GM12878 (cell line): ENCODE measurements at regions not wholly inside any gene's neighbourhood (a gene's known extent, or its start where the extent isn't known, plus 50 kb on each side); places are given as distances from the start of the nearest gene placed in this dataset.

Experiments
- ATAC-seq: fragments of 200-7000 bp; cut with Tn5 transposase; 3 replicates; pipeline ENCODE4 v1.9.1; 2020; ENCODE audit warnings: mild to moderate bottlenecking, moderate library complexity
- BruUV-seq: library from RNA; stranded (reverse); fragments of 400-500 nt; replicated peaks from 2 replicates; lab custom pipeline; 2021; lab: Mats Ljungman, UMichigan
- CTCF ChIA-PET: fragments of 300-600 bp; sonication (Branson Sonifier 250); formaldehyde crosslinking; extraction: SDS; loops from one replicate; lab custom pipeline; 2021; ENCODE audit warnings: inconsistent platforms; lab: Yijun Ruan, JAX
- POLR2A ChIA-PET: fragments of 350-600 bp; formaldehyde crosslinking; extraction: SDS; loops from one replicate; lab custom pipeline; 2021; ENCODE audit warnings: inconsistent platforms; lab: Charles Lee
- RAD21 ChIA-PET: fragments of 300-600 bp; sonication (Branson Sonifier 250); formaldehyde crosslinking; loops from one replicate; lab custom pipeline; 2023; ENCODE audit warnings: antibody characterized with exemption; ENCODE audit not compliant: unreplicated experiment; lab: Charles Lee
- SMC1A ChIA-PET: fragments of 300-600 bp; sonication (Branson Sonifier 250); formaldehyde crosslinking; loops from one replicate; lab custom pipeline; 2023; ENCODE audit not compliant: unreplicated experiment, uncharacterized antibody; lab: Charles Lee
- DNase-seq: peaks from one replicate; pipeline ENCODE4 v3.0.0-alpha.2; 2011; ENCODE audit warnings: low read depth, low spot score
- FAIRE-seq: peaks from 3 replicates; lab custom pipeline; 2011; peaks lifted over from hg19 to GRCh38; lab: Jason Lieb, UNC
- H2AFZ ChIP-seq: 2 replicates; pipeline ENCODE4 v1.6.0; 2011; ENCODE audit warnings: low read depth, low read length, control low read depth; ENCODE audit not compliant: control insufficient read depth
- H3K27ac ChIP-seq: 2 replicates; pipeline ENCODE4 v1.5.1; 2011; ENCODE audit warnings: control low read depth; ENCODE audit not compliant: control insufficient read depth, insufficient read depth
- H3K27me3 ChIP-seq, 2 experiments: replicated peaks in 1 of 2; 2 replicates each; pipeline versions ENCODE4 v1.6.0 to v1.6.1; 2011; ENCODE audit warnings: low read length in 1 of 2; ENCODE audit not compliant: control insufficient read depth in 2 of 2, insufficient read depth in 2 of 2
- H3K36me3 ChIP-seq, 2 experiments: 2 replicates each; pipeline ENCODE4 v1.5.1; 2011; ENCODE audit warnings: low read length in 1 of 2; ENCODE audit not compliant: control insufficient read depth in 2 of 2, insufficient read depth in 2 of 2
- H3K4me1 ChIP-seq: 2 replicates; pipeline ENCODE4 v1.6.1; 2011; ENCODE audit warnings: mild to moderate bottlenecking, low read length, moderate library complexity, mixed read lengths; ENCODE audit not compliant: control insufficient read depth, insufficient read depth
- H3K4me2 ChIP-seq: 2 replicates; pipeline ENCODE4 v1.6.0; 2011; ENCODE audit warnings: control low read depth; ENCODE audit not compliant: control insufficient read depth, insufficient read depth
- H3K4me3 ChIP-seq: fragments of 200-600 bp; sonication (generic); 2 replicates; pipeline ENCODE4 v1.5.1; 2016
- H3K79me2 ChIP-seq: 2 replicates; pipeline ENCODE4 v1.6.0; 2011; ENCODE audit warnings: low read length; ENCODE audit not compliant: control insufficient read depth, insufficient read depth
- H3K9ac ChIP-seq: 2 replicates; pipeline ENCODE4 v1.8.0; 2011; ENCODE audit warnings: low read length, control low read depth, mixed read lengths; ENCODE audit not compliant: control insufficient read depth, insufficient read depth
- H3K9me3 ChIP-seq: replicated peaks from 3 replicates; pipeline ENCODE4 v1.5.1; 2011; ENCODE audit warnings: mild to moderate bottlenecking, low read length; ENCODE audit not compliant: control insufficient read depth, insufficient read depth
- H4K20me1 ChIP-seq: 2 replicates; pipeline ENCODE4 v1.6.0; 2011; ENCODE audit not compliant: control insufficient read depth, insufficient read depth
- BRCA1 ChIP-seq: IDR thresholded peaks from 2 replicates; pipeline ENCODE4 v1.6.1; 2011; ENCODE audit warnings: low read depth, low read length, improper control_type of control experiment
- EZH2 ChIP-seq: IDR thresholded peaks from 2 replicates; pipeline ENCODE4 v1.6.1; 2012; ENCODE audit warnings: low read depth, mild to moderate bottlenecking, control low read depth, inconsistent platforms, low read length, borderline replicate concordance; ENCODE audit not compliant: control insufficient read depth
- FOS ChIP-seq: IDR thresholded peaks from 3 replicates; pipeline ENCODE4 v1.6.1; 2011; ENCODE audit warnings: borderline replicate concordance; ENCODE audit not compliant: insufficient read length; ENCODE audit errors: extremely low read depth
- MTA2 ChIP-seq: fragments of 450-650 bp; IDR thresholded peaks from 2 replicates; pipeline ENCODE4 v1.6.1; 2016; ENCODE audit warnings: low read depth, mild to moderate bottlenecking, moderate library complexity
- NFYB ChIP-seq: IDR thresholded peaks from 2 replicates; pipeline ENCODE4 v1.6.1; 2011; ENCODE audit warnings: low read depth, mild to moderate bottlenecking, low read length, improper control_type of control experiment, moderate library complexity; ENCODE audit not compliant: insufficient read depth
- RAD21 ChIP-seq: IDR thresholded peaks from 2 replicates; pipeline ENCODE4 v1.6.1; 2011; ENCODE audit warnings: mild to moderate bottlenecking, low read depth, low read length, moderate library complexity; ENCODE audit not compliant: insufficient read depth
- SREBF1 ChIP-seq: IDR thresholded peaks from 2 replicates; pipeline ENCODE4 v1.6.1; 2012; ENCODE audit warnings: mild to moderate bottlenecking, low read length
- WRNIP1 ChIP-seq: IDR thresholded peaks from 2 replicates; pipeline ENCODE4 v1.6.1; 2011; ENCODE audit warnings: low read depth, low read length, improper control_type of control experiment, borderline replicate concordance
- ZNF217 ChIP-seq: fragments of 450-650 bp; IDR thresholded peaks from 2 replicates; pipeline ENCODE4 v1.6.1; 2017; ENCODE audit warnings: antibody characterized with exemption, mild to moderate bottlenecking
- ZZZ3 ChIP-seq: IDR thresholded peaks from 2 replicates; pipeline ENCODE4 v1.6.1; 2011; ENCODE audit warnings: low read depth; ENCODE audit not compliant: control insufficient read depth, insufficient read length
- WGBS: methylation state at CpG from one replicate; pipeline ENCODE4 v1.1.6; 2016; ENCODE audit warnings: low lambda C conversion rate; ENCODE audit not compliant: insufficient replicate concordance, insufficient coverage; ENCODE audit errors: missing lambda C conversion rate; 5-methylcytosine and 5-hydroxymethylcytosine counted together
- in situ Hi-C: fragments of 300-500 bp; cut with MboI; formaldehyde crosslinking; loops from 9 replicates; pipeline ENCODE4 v1.14.3; 2018; ENCODE audit warnings: mixed read lengths
- intact Hi-C: fragments of 100-400 bp; cut with micrococcal nuclease; formaldehyde crosslinking; loops from one replicate; pipeline ENCODE4 v1.14.2; 2022; ENCODE audit not compliant: unreplicated experiment
- TF ChIP-seq, protein P1 (sequence below): fragments of 450-650 bp; IDR thresholded peaks from 2 replicates; pipeline ENCODE4 v1.6.1; 2017; ENCODE audit warnings: mild to moderate bottlenecking, moderate library complexity
- TF ChIP-seq, protein P2 (sequence below): fragments of 450-650 bp; IDR thresholded peaks from 2 replicates; pipeline ENCODE4 v1.6.1; 2016; ENCODE audit warnings: mild to moderate bottlenecking

DNA sequence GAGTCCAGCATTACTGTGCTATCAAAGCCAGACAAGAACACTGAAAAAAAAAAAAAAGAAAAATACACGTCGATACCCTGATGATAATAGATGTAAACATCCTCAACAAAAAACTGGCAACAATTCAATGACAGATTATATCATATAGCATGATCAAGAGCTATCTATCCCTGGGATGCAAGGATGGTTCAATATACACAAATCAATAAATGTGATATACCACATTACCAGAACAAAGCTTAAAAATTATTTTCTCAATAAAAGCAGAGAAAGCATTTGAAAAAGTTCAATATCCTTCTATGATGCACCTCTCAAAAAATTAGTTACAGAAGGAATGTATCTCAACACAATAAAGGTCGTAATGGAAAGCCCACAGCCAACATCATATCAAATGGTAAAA is 332.8 kb upstream of the MMADHC start (continued):
- TF ChIP-seq, protein P1, sequence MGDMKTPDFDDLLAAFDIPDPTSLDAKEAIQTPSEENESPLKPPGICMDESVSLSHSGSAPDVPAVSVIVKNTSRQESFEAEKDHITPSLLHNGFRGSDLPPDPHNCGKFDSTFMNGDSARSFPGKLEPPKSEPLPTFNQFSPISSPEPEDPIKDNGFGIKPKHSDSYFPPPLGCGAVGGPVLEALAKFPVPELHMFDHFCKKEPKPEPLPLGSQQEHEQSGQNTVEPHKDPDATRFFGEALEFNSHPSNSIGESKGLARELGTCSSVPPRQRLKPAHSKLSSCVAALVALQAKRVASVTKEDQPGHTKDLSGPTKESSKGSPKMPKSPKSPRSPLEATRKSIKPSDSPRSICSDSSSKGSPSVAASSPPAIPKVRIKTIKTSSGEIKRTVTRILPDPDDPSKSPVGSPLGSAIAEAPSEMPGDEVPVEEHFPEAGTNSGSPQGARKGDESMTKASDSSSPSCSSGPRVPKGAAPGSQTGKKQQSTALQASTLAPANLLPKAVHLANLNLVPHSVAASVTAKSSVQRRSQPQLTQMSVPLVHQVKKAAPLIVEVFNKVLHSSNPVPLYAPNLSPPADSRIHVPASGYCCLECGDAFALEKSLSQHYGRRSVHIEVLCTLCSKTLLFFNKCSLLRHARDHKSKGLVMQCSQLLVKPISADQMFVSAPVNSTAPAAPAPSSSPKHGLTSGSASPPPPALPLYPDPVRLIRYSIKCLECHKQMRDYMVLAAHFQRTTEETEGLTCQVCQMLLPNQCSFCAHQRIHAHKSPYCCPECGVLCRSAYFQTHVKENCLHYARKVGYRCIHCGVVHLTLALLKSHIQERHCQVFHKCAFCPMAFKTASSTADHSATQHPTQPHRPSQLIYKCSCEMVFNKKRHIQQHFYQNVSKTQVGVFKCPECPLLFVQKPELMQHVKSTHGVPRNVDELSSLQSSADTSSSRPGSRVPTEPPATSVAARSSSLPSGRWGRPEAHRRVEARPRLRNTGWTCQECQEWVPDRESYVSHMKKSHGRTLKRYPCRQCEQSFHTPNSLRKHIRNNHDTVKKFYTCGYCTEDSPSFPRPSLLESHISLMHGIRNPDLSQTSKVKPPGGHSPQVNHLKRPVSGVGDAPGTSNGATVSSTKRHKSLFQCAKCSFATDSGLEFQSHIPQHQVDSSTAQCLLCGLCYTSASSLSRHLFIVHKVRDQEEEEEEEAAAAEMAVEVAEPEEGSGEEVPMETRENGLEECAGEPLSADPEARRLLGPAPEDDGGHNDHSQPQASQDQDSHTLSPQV = no peak
- no peak for TF ChIP-seq BRCA1
- no peak for TF ChIP-seq ZNF217
- TF ChIP-seq, protein P2, sequence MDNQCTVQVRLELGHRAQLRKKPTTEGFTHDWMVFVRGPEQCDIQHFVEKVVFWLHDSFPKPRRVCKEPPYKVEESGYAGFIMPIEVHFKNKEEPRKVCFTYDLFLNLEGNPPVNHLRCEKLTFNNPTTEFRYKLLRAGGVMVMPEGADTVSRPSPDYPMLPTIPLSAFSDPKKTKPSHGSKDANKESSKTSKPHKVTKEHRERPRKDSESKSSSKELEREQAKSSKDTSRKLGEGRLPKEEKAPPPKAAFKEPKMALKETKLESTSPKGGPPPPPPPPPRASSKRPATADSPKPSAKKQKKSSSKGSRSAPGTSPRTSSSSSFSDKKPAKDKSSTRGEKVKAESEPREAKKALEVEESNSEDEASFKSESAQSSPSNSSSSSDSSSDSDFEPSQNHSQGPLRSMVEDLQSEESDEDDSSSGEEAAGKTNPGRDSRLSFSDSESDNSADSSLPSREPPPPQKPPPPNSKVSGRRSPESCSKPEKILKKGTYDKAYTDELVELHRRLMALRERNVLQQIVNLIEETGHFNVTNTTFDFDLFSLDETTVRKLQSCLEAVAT = no peak
- TF ChIP-seq WRNIP1 = no peak

DNA sequence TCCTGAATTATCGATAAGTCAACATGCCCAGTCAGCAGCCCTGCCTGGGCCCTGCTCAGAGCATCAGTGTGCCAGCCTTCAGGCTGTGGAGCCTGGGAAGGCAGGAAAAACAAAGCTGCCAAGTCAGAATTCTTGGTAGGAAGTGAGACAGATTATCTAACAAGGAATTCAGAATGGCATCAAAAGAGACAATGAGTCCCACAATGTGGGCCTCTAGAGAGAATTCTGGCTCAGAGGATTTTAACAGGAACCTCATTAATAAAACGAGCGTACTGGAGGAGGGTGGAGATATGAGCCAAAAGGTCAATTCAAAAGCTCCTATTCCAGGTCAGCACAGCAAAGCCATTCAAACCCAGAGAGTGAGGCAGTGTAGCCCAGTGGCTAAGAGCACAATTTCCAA is 327.6 kb upstream of the MMADHC start:
- H3K79me2 ChIP-seq = no peaks in the 10 kb centered on the region
- ATAC-seq (no peak), FAIRE-seq (no peak), DNase-seq (no peak)
- H2AFZ ChIP-seq = no peak overlapping the region
- in situ Hi-C loops (no loop called here), intact Hi-C loops (no loop called here)
- CTCF ChIA-PET = no interaction called here
- SMC1A ChIA-PET = no interaction called here
- no peaks in the 10 kb centered on the region for H3K9me3 ChIP-seq
- H3K4me1 ChIP-seq = no peaks in the 10 kb centered on the region
- POLR2A ChIA-PET = no interaction called here
- H3K36me3 ChIP-seq = no peaks in the 10 kb centered on the region
- BruUV-seq = no TSS peak
- RAD21 ChIA-PET = no interaction called here
- no peak overlapping the region for H3K27ac ChIP-seq
- H4K20me1 ChIP-seq = no peaks in the 10 kb centered on the region
- H3K4me2 ChIP-seq = no peak overlapping the region
- no peaks in the 10 kb centered on the region for H3K27me3 ChIP-seq
- no peak overlapping the region for H3K4me3 ChIP-seq
- no peak overlapping the region for H3K9ac ChIP-seq
- WGBS = 0% methylated on average over 3 of the region's 3 CpGs
- TF ChIP-seq RAD21 (no peak), MTA2 (no peak), EZH2 (no peak), ZZZ3 (no peak), FOS (no peak), SREBF1 (no peak), NFYB (no peak)
- TF ChIP-seq, protein P1 = no peak
